ENCODE measurements at regions not wholly inside any gene's neighbourhood (a gene's known extent, or its start where the extent isn't known, plus 50 kb on each side); places are given as distances from the start of the nearest gene placed in this dataset.

GRCh38 chr3:35992041-35992440 is 352.7 kb downstream of the ARPP21 start:
- no peak for DNase-seq (ENCODE audit: low spot score in 2 of 2)
- 64 to 70% methylated on average over 2 of the region's 2 CpGs for WGBS, 2 donors
- intact Hi-C loops (cut with DNase I; ENCODE audit: low total_unique reads) = no loop called here
- TF ChIP-seq CTCF (IDR thresholded peaks at IDR 0.05) (no peak), POLR2A (IDR thresholded peaks at IDR 0.05) (no peak)
- no peak overlapping the region for H3K4me3 ChIP-seq (ENCODE audit: low read depth, poor library complexity, severe bottlenecking)

- intact Hi-C loops (cut with DNase I; ENCODE audit: low total_unique reads) = no loop called here
- TF ChIP-seq POLR2A (IDR thresholded peaks at IDR 0.05) = no peak
- no peak for TF ChIP-seq CTCF (IDR thresholded peaks at IDR 0.05)
- H3K4me3 ChIP-seq (ENCODE audit: low read depth, poor library complexity, severe bottlenecking) = no peak overlapping the region
- no peak for DNase-seq (ENCODE audit: low spot score in 2 of 2)
- WGBS, 2 donors = 59 to 60% methylated on average over 2 of the region's 2 CpGs
These were observed 368.5 kb upstream of the STAC start for GRCh38 chr3:36011791-36012190.

- TF ChIP-seq POLR2A (IDR thresholded peaks at IDR 0.05) = no peak
- no peak for TF ChIP-seq CTCF (IDR thresholded peaks at IDR 0.05)
- 42 to 49% methylated on average over 1 of the region's 1 CpG for WGBS, 2 donors
- no peak for DNase-seq (ENCODE audit: low spot score in 2 of 2)
- no peak overlapping the region for H3K4me3 ChIP-seq (ENCODE audit: low read depth, poor library complexity, severe bottlenecking)
- intact Hi-C loops (cut with DNase I; ENCODE audit: low total_unique reads) = no loop called here
These were observed 366.9 kb upstream of the STAC start for GRCh38 chr3:36013425-36013824.

- TF ChIP-seq POLR2A (IDR thresholded peaks at IDR 0.05) = no peak
- no peak for TF ChIP-seq CTCF (IDR thresholded peaks at IDR 0.05)
- 75 to 79% methylated on average over 3 of the region's 3 CpGs for WGBS, 2 donors
- intact Hi-C loops (cut with DNase I; ENCODE audit: low total_unique reads) = no loop called here
- DNase-seq (ENCODE audit: low spot score in 2 of 2) = no peak
- H3K4me3 ChIP-seq (ENCODE audit: low read depth, poor library complexity, severe bottlenecking) = no peak overlapping the region
These were observed 355.1 kb upstream of the STAC start for GRCh38 chr3:36025232-36025631.

- TF ChIP-seq CTCF (IDR thresholded peaks at IDR 0.05) (no peak), POLR2A (IDR thresholded peaks at IDR 0.05) (no peak)
- no peak for DNase-seq (ENCODE audit: low spot score in 2 of 2)
- no peak overlapping the region for H3K4me3 ChIP-seq (ENCODE audit: low read depth, poor library complexity, severe bottlenecking)
- intact Hi-C loops (cut with DNase I; ENCODE audit: low total_unique reads) = no loop called here
- 85 to 86% methylated on average over 6 of the region's 6 CpGs for WGBS, 2 donors
These were observed 347.9 kb upstream of the STAC start for GRCh38 chr3:36032180-36033047.

Data from lower leg skin (tissue), 4 donors.